ENCODE measurements at regions not wholly inside any gene's neighbourhood (a gene's known extent, or its start where the extent isn't known, plus 50 kb on each side); places are given as distances from the start of the nearest gene placed in this dataset.

GRCh38 chr13:34886121-34886875 lies 55.8 kb upstream of the NBEA start:
- no peak for TF ChIP-seq CTCF (IDR thresholded peaks at IDR 0.05 in 2 of 3, conservative IDR thresholded peaks at IDR 0.05 in 1 of 3; ENCODE audit: borderline replicate concordance in 1 of 3, insufficient read depth in 1 of 3, low read depth in 2 of 3, low read length in 2 of 3)
- TF ChIP-seq SRF (IDR thresholded peaks at IDR 0.05; ENCODE audit: low read depth): no peak
- no peak for TF ChIP-seq POLR2A (IDR thresholded peaks at IDR 0.05; ENCODE audit: borderline replicate concordance, extremely low read depth, insufficient read depth, insufficient read length)
- no peak for TF ChIP-seq EZH2phosphoT487 (IDR thresholded peaks at IDR 0.05; ENCODE audit: borderline replicate concordance)
- TF ChIP-seq TCF7L2 (IDR thresholded peaks at IDR 0.05; ENCODE audit: borderline replicate concordance, extremely low read depth, insufficient read depth, insufficient read length): no peak
- TF ChIP-seq CEBPB (IDR thresholded peaks at IDR 0.05; ENCODE audit: low read depth): no peak
- no peak for TF ChIP-seq SP1 (IDR thresholded peaks at IDR 0.05; ENCODE audit: low read depth)
